ENCODE measurements at regions not wholly inside any gene's neighbourhood (a gene's known extent, or its start where the extent isn't known, plus 50 kb on each side); places are given as distances from the start of the nearest gene placed in this dataset.

- H3K4me3 ChIP-seq (ENCODE audit: low read depth, low read length), result no peak overlapping the region
- no peak for TF ChIP-seq CTCF (IDR thresholded peaks at IDR 0.05; ENCODE audit: low read depth, low read length, missing control alignments)
- DNase-seq (ENCODE audit: low read depth), result no peak
Measured at GRCh38 chr6:19336579-19336978, 500.6 kb upstream of the ID4 start.

DNA sequence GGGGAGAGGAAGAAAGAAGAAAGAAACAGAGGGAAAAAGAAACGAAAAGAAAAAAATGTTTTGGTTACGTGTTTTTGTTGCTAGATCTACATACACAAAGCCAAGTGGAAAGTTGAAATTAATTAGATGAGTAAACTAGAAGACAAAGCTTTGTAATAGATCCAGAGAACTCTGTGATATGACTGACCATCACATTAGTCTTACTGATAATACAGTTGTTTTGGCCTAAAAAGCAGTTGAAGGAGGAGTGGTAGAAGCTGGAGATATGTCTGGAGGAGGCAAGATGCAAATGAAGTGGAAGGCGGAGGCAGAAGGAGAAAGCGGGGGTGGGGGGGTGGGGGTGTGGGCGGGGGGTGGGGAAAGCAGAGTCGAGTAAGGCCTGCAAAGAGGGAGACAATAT is 500.1 kb upstream of the ID4 start:
- no peak for DNase-seq (ENCODE audit: low read depth)
- no peak for TF ChIP-seq CTCF (IDR thresholded peaks at IDR 0.05; ENCODE audit: low read depth, low read length, missing control alignments)
- H3K4me3 ChIP-seq (ENCODE audit: low read depth, low read length), result no peak overlapping the region

GRCh38 chr6:19342616-19343015 is 494.6 kb upstream of the ID4 start:
- no peak for TF ChIP-seq CTCF (IDR thresholded peaks at IDR 0.05; ENCODE audit: low read depth, low read length, missing control alignments)
- DNase-seq (ENCODE audit: low read depth), result no peak
- no peak overlapping the region for H3K4me3 ChIP-seq (ENCODE audit: low read depth, low read length)

- DNase-seq (ENCODE audit: low read depth), result no peak
- H3K4me3 ChIP-seq (ENCODE audit: low read depth, low read length), result no peak overlapping the region
- no peak for TF ChIP-seq CTCF (IDR thresholded peaks at IDR 0.05; ENCODE audit: low read depth, low read length, missing control alignments)
Measured at GRCh38 chr6:19349429-19349828, 487.7 kb upstream of the ID4 start.

DNA sequence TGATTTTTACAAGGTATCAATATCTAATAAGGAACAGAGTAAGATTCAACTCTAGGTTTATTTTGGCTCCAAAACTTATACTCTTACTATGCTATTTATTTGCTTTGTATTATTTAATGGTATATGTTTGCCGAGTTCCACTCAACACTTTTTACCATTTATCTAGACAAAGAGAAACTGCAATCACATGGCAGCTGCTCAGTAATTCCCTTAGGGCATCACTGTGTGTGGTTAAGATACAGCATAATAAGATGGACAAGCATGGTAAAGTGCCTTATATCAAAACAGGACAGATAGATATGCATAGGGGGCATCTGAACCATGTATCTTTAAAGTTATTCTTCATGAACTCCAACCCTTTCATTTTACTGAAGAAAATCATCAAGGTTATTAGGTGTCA is 483.0 kb upstream of the ID4 start:
- DNase-seq (ENCODE audit: low read depth), result no peak
- TF ChIP-seq CTCF (IDR thresholded peaks at IDR 0.05; ENCODE audit: low read depth, low read length, missing control alignments), result no peak
- no peak overlapping the region for H3K4me3 ChIP-seq (ENCODE audit: low read depth, low read length)

- no peak overlapping the region for H3K4me3 ChIP-seq (ENCODE audit: low read depth, low read length)
- DNase-seq (ENCODE audit: low read depth), result no peak
- no peak for TF ChIP-seq CTCF (IDR thresholded peaks at IDR 0.05; ENCODE audit: low read depth, low read length, missing control alignments)
Measured at GRCh38 chr6:19356692-19357091, 480.5 kb upstream of the ID4 start.

DNA sequence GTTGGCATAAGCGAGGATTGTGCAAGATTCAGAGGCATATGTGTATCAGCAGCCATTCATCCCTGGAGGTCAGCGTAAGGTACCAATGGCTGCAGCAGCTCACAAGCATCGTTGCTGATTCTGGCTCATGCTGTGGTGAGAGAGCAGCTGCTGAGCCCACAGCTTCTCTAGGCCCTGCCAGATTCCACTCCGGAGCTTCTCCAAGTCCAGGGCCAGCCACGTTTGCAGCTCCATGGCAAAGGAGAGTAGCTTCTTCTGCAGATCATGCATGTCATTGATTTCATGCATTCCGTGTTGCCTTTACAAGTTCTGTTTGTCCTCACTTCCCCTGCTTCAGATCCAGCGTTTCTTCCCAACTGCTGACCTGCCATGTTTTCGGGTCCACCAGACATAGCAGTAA is 474.8 kb upstream of the ID4 start:
- DNase-seq (ENCODE audit: low read depth), result no peak
- no peak for TF ChIP-seq CTCF (IDR thresholded peaks at IDR 0.05; ENCODE audit: low read depth, low read length, missing control alignments)
- no peak overlapping the region for H3K4me3 ChIP-seq (ENCODE audit: low read depth, low read length)

All from GM12864 (cell line).